ENCODE measurements at regions not wholly inside any gene's neighbourhood (a gene's known extent, or its start where the extent isn't known, plus 50 kb on each side); places are given as distances from the start of the nearest gene placed in this dataset.

DNA sequence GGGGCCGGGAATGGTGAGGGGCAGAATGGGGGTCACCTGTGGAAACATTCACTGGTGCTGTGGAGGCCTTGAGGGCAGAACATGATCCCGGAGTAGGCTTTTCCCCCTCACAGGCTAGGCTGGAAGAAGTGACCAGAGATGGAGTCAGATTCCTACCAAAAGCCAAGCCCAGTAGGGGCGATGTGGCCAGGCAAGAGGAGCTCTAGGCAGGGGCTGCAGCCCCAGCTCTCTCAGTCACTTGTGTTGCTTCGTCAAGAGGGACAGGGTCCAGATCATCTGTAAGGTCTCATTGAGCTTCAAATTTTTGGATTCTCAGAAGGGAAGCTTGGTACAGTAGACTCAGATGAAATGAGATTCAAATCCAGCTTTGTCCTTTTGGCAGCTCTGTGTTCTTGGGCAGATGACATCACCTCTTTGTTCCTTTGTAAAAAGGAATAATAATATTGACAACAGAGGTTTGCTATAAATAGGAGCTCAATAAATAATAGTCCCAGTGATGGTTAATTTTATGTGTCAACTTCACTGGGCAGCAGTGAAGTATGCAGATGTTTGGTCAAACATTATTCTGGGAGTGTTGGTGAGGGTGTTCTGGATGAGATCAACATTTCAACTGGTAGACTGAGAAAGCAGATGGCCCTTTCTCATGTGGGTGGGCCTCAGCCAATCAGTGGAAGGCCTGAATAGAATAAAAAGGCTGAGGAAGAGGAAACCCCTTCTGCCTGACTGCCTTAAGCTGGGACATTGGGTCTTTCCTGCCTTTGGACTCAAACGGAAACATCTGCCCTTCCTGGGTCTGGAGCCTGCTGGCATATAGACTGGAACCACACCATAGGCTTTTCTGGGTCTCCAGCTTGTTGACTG lies 324.7 kb upstream of the USP24 start:
- TF ChIP-seq, protein P1, sequence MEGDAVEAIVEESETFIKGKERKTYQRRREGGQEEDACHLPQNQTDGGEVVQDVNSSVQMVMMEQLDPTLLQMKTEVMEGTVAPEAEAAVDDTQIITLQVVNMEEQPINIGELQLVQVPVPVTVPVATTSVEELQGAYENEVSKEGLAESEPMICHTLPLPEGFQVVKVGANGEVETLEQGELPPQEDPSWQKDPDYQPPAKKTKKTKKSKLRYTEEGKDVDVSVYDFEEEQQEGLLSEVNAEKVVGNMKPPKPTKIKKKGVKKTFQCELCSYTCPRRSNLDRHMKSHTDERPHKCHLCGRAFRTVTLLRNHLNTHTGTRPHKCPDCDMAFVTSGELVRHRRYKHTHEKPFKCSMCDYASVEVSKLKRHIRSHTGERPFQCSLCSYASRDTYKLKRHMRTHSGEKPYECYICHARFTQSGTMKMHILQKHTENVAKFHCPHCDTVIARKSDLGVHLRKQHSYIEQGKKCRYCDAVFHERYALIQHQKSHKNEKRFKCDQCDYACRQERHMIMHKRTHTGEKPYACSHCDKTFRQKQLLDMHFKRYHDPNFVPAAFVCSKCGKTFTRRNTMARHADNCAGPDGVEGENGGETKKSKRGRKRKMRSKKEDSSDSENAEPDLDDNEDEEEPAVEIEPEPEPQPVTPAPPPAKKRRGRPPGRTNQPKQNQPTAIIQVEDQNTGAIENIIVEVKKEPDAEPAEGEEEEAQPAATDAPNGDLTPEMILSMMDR (IDR thresholded peaks at IDR 0.05; ENCODE audit: extremely low read depth, missing control alignments) = no peak
- DNase-seq (ENCODE audit: low spot score) = no peak

DNA sequence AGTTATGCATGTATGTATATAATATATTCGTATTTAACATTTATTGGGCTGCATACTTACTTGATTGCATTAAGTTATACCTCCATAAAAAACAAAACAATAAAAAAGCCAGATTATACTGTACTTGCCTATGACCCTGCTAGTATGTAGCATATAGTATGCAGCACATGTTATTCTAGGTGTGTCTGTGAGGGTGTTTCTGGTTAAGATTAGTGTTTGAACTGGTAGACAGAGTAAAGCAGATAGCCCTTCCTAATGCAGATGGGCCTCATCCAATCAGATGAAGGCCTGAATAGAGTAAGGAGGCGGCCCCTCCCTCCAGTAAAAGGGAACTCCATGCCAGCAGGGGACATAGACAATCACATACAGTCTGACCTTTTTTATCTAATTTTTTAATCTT lies 323.3 kb upstream of the USP24 start:
- DNase-seq (ENCODE audit: low spot score) = no peak
- TF ChIP-seq, protein P1 (IDR thresholded peaks at IDR 0.05; ENCODE audit: extremely low read depth, missing control alignments) = no peak

DNA sequence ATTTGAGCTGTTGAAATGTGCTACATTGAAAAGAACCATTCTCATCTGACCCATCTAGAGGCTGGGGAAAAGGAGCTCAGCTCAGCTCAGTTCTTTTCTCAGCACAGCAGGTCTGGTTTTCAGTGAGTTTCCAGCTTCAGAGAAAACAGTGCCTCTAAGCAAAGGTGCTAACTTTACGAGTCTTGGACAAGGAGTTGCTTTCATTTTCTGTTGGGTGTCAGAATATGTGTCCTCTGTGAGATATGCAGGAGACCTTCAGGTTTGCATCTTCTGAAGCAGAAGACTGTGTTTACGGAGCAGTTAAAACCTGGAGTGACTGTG lies 321.3 kb upstream of the USP24 start:
- no peak for DNase-seq (ENCODE audit: low spot score)
- TF ChIP-seq, protein P1 (IDR thresholded peaks at IDR 0.05; ENCODE audit: extremely low read depth, missing control alignments) = no peak

DNA sequence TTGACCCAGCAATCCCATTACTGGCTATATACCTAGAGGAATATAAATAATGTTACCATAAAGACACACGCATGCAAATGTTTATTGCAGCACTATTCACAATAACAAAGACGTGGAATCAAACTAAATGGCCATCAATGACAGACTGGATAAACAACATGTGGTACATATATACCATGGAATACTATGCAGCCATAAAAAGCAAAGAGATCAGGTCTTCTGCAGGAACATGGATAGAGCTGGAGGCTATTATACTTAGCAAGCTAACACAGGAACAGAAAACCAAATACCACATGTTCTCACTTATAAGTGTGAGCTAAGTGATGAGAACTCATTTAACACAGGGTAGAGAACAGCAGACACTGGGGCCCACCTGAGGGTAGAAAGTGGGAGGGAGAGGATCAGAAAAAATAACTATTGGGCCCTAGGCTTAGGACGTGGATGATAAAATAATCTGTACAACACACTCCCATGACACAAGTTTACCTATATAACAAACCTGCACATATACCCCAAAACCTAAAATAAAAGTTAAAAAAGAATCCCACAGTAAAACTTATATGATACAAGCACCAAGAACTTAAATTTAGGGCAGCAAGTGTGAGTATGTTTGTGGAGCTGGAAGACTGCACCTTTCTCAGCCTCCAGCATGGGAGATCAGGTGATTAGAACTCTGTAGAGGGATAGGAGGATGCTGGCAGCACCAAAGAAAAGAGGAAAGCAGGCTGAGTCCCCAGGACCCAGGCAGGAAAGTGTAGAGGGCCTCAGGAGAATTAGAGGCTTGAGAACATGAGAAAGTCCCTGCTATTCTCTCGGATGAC lies 320.8 kb upstream of the USP24 start:
- DNase-seq (ENCODE audit: low spot score) = no peak
- TF ChIP-seq, protein P1 (IDR thresholded peaks at IDR 0.05; ENCODE audit: extremely low read depth, missing control alignments) = no peak

DNA sequence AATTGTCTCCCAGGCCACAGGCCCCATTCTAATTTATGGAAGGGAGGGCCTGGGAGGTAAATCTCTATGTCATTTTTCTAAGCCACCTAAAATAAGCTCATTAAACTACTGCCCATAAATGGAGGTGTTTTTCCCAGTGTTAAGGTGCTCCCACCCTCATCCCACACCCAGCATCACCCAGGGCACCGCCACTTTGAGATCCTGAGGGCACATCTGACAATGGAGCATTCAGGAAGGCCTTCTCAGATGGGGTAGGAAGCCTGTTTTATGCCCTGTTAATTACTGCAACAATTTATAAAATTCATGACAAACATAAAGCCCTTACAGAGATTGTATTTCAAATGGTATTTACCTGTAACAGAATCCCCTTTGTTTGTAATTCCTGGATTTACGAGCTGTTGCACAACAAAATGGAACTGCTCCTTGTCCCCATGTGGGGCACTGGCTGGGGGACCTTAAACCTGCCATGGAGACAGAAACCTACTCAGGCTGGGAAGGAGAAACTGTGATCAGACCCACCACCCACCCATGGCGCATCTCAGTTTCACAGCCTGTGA lies 319.5 kb upstream of the USP24 start:
- DNase-seq (ENCODE audit: low spot score) = no peak

DNA sequence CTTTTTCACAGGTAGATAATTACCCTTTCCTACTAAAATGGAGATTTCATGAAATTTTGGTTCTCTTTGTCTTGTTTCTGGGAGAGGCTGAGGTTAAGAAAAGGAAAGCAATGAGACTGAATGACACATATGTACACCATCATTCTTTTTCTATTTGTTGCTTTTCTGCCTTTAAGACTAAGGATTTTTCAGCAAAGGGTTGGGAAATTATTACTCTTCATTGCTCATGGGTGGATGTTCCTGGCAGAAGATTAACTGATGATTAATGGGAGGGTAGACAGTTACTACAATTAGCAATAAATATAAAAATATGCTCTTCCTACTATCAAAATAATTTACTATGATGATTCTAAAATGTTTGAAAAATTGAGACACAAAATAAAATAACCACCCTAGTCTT lies 316.5 kb upstream of the USP24 start:
- DNase-seq (ENCODE audit: low spot score) = no peak
- TF ChIP-seq, protein P1 (IDR thresholded peaks at IDR 0.05; ENCODE audit: extremely low read depth, missing control alignments) = no peak

More for the DNA sequence above, 319.5 kb upstream of the USP24 start:
- TF ChIP-seq, protein P1 (IDR thresholded peaks at IDR 0.05; ENCODE audit: extremely low read depth, missing control alignments) = no peak

Measured in GM20000 (cell line).